Transverse colon (tissue), 4 donors: ENCODE measurements at regions not wholly inside any gene's neighbourhood (a gene's known extent, or its start where the extent isn't known, plus 50 kb on each side); places are given as distances from the start of the nearest gene placed in this dataset.

Source experiments
- DNase-seq: peaks from one replicate; pipeline ENCODE4 v3.0.0-alpha.2; 2019
- H3K27ac ChIP-seq, 4 donors: fragments of 200-600 bp; sonication (generic); 2 replicates each; pipeline ENCODE4 v1.5.1; 2016 to 2018; ENCODE audit warnings: inconsistent platforms in 4 of 4
- H3K27me3 ChIP-seq: fragments of 200-600 bp; sonication (generic); 2 replicates; pipeline ENCODE4 v1.5.1; 2017; ENCODE audit warnings: inconsistent platforms
- H3K36me3 ChIP-seq, 4 donors: fragments of 200-600 bp; sonication (generic); 2 replicates each; pipeline ENCODE4 v1.5.1; 2017 to 2019; ENCODE audit warnings: inconsistent platforms in 4 of 4
- H3K4me1 ChIP-seq, 4 donors: fragments of 200-600 bp; sonication (generic); 2 replicates each; pipeline ENCODE4 v1.5.1; 2017 to 2020; ENCODE audit warnings: inconsistent platforms in 4 of 4
- H3K4me3 ChIP-seq, 4 donors: fragments of 200-600 bp; sonication (generic); 1 replicate in 1 of 4; 2 replicates in 3 of 4; pipeline versions ENCODE4 v1.5.1 to v1.6.1; 2017 to 2019; ENCODE audit warnings: inconsistent platforms in 4 of 4
- H3K9me3 ChIP-seq, 2 donors: fragments of 200-600 bp; sonication (generic); 2 replicates each; pipeline ENCODE4 v1.5.1; 2017 to 2019; ENCODE audit warnings: inconsistent platforms in 2 of 2
- CTCF ChIP-seq, 5 experiments: fragments of 200-600 bp in 3 of 5; fragments of 450-650 bp in 2 of 5; sonication (generic) in 3 of 5; IDR thresholded peaks; 1 replicate in 2 of 5; 2 replicates in 3 of 5; pipeline ENCODE4 v1.5.1; 2016 to 2017; ENCODE audit warnings: antibody characterized with exemption in 5 of 5, inconsistent platforms in 3 of 5, mild to moderate bottlenecking in 2 of 5, moderate library complexity in 1 of 5
- EP300 ChIP-seq: sonication (generic); formaldehyde crosslinking; IDR thresholded peaks from one replicate; pipeline ENCODE4 v1.6.1; 2017; ENCODE audit warnings: antibody characterized with exemption, low read depth
- POLR2A ChIP-seq: fragments of 450-650 bp; IDR thresholded peaks from one replicate; pipeline ENCODE4 v1.6.1; 2016; ENCODE audit warnings: antibody characterized with exemption, mild to moderate bottlenecking, moderate library complexity
- POLR2AphosphoS5 ChIP-seq, 3 donors: sonication (generic); formaldehyde crosslinking; IDR thresholded peaks; one replicate each; pipeline ENCODE4 v1.6.1; 2016; ENCODE audit warnings: antibody characterized with exemption in 3 of 3
- whole genome bisulfite sequencing, 2 donors: methylation state at CpG; one replicate each; pipeline ENCODE4 v1.1.5; 2018; ENCODE audit warnings: low coverage in 1 of 2; 5-methylcytosine and 5-hydroxymethylcytosine counted together
- in situ Hi-C, 4 donors: fragments of 200-750 bp; cut with MboI; loops; one replicate each; pipeline versions ENCODE4 v1.15.0 to v1.15.1; 2017; ENCODE audit warnings: low sequenced_read_pairs in 3 of 4, low pct_ligation_motif_present in 1 of 4, low pct_unique_long_range_greater_than_20kb in 1 of 4
- intact Hi-C: fragments of 100-400 bp; cut with DNase I; formaldehyde crosslinking; loops from one replicate; pipeline ENCODE4 v1.15.1; 2023; ENCODE audit warnings: low total_unique reads

GRCh38 chr7:22671177-22671879, 55.7 kb upstream of the IL6 start:
- Histone ChIP-seq H3K4me3 (no peak overlapping the region), H3K36me3 (no peaks in the 10 kb centered on the region), H3K9me3 (no peaks in the 10 kb centered on the region), H3K27me3 (no peaks in the 10 kb centered on the region), H3K27ac (no peak overlapping the region), H3K4me1 (peaks cover 0 to 5% (median 0%) of the 10 kb centered on the region in 4 donors)
- 56 to 66% methylated on average over 1 to 5 of the region's 5 CpGs for WGBS, 2 donors
- intact Hi-C loops: no loop called here
- no peak for DNase-seq
- TF ChIP-seq EP300 (no peak), POLR2A (no peak), POLR2AphosphoS5 (IDR thresholded peaks at IDR 0.05) (no peak), CTCF (IDR thresholded peaks at IDR 0.05) (no peak)
- in situ Hi-C loops: no loop called here

GRCh38 chr7:22670422-22670815, 56.6 kb upstream of the IL6 start:
- 76 to 86% methylated on average over 1 of the region's 1 CpG for WGBS, 2 donors
- no peaks in the 10 kb centered on the region for H3K4me1 ChIP-seq
- in situ Hi-C loops (no loop called here), intact Hi-C loops (no loop called here)
- no peak overlapping the region for H3K27ac ChIP-seq
- H3K4me3 ChIP-seq: no peak overlapping the region
- H3K36me3 ChIP-seq: no peaks in the 10 kb centered on the region
- TF ChIP-seq CTCF (IDR thresholded peaks at IDR 0.05) (no peak), EP300 (no peak), POLR2A (no peak), POLR2AphosphoS5 (IDR thresholded peaks at IDR 0.05) (no peak)
- H3K9me3 ChIP-seq: no peaks in the 10 kb centered on the region
- no peaks in the 10 kb centered on the region for H3K27me3 ChIP-seq
- no peak for DNase-seq

GRCh38 chr7:22669692-22670421, 57.1 kb upstream of the IL6 start:
- Histone ChIP-seq H3K4me1 (no peaks in the 10 kb centered on the region), H3K9me3 (no peaks in the 10 kb centered on the region), H3K27me3 (no peaks in the 10 kb centered on the region), H3K36me3 (no peaks in the 10 kb centered on the region), H3K4me3 (no peak overlapping the region), H3K27ac (no peak overlapping the region)
- no peak for DNase-seq
- intact Hi-C loops: no loop called here
- WGBS, 2 donors: 76% methylated on average over 5 of the region's 5 CpGs
- TF ChIP-seq POLR2AphosphoS5 (IDR thresholded peaks at IDR 0.05) (no peak), CTCF (IDR thresholded peaks at IDR 0.05) (no peak), EP300 (no peak), POLR2A (no peak)
- in situ Hi-C loops: no loop called here

GRCh38 chr7:22668971-22669401, 58.0 kb upstream of the IL6 start:
- in situ Hi-C loops (no loop called here), intact Hi-C loops (no loop called here)
- 94 to 100% methylated on average over 3 of the region's 3 CpGs for WGBS, 2 donors
- Histone ChIP-seq H3K4me1 (no peaks in the 10 kb centered on the region), H3K27me3 (no peaks in the 10 kb centered on the region), H3K36me3 (no peaks in the 10 kb centered on the region), H3K27ac (no peak overlapping the region), H3K9me3 (no peaks in the 10 kb centered on the region), H3K4me3 (no peak overlapping the region)
- no peak for TF ChIP-seq CTCF (IDR thresholded peaks at IDR 0.05)
- no peak for DNase-seq
